OCI-LY1 (cell line): ENCODE measurements at regions not wholly inside any gene's neighbourhood (a gene's known extent, or its start where the extent isn't known, plus 50 kb on each side); places are given as distances from the start of the nearest gene placed in this dataset.

Experiments used
- H2AFZ ChIP-seq: fragments of 200-600 bp; sonication (generic), shearing (Covaris generic); 2 replicates; pipeline ENCODE4 v1.6.0; 2014; ENCODE audit warnings: antibody characterized with exemption, mild to moderate bottlenecking, low read length
- H3F3A ChIP-seq: fragments of 200-600 bp; sonication (generic), shearing (Covaris generic); 2 replicates; pipeline ENCODE4 v1.6.0; 2014; ENCODE audit warnings: mild to moderate bottlenecking, antibody characterized with exemption, low read length, moderate library complexity; ENCODE audit not compliant: insufficient read depth
- H3K27ac ChIP-seq: fragments of 200-600 bp; sonication (generic); 2 replicates; pipeline ENCODE4 v1.5.1; 2014; ENCODE audit warnings: low read length, mixed run types, mild to moderate bottlenecking, low read depth; ENCODE audit not compliant: poor library complexity, severe bottlenecking
- H3K27me3 ChIP-seq: fragments of 200-600 bp; sonication (generic); 2 replicates; pipeline ENCODE4 v1.6.0; 2014; ENCODE audit warnings: antibody characterized with exemption, mild to moderate bottlenecking, low read length, moderate library complexity; ENCODE audit not compliant: insufficient read depth
- H3K36me3 ChIP-seq: fragments of 200-600 bp; sonication (generic); 2 replicates; pipeline ENCODE4 v1.6.1; 2014; ENCODE audit warnings: mild to moderate bottlenecking, antibody characterized with exemption, low read length, moderate library complexity, mixed read lengths; ENCODE audit not compliant: insufficient read depth
- H3K4me1 ChIP-seq: fragments of 200-600 bp; sonication (generic); 2 replicates; pipeline ENCODE4 v1.5.1; 2014; ENCODE audit warnings: mild to moderate bottlenecking, low read length, moderate library complexity; ENCODE audit not compliant: insufficient read depth, severe bottlenecking
- H3K4me2 ChIP-seq: fragments of 200-600 bp; sonication (generic), shearing (Covaris generic); 2 replicates; pipeline ENCODE4 v1.6.1; 2014; ENCODE audit warnings: low read length
- H3K4me3 ChIP-seq: fragments of 200-600 bp; sonication (generic); 2 replicates; pipeline ENCODE4 v1.5.1; 2014; ENCODE audit warnings: low read length, low read depth, mild to moderate bottlenecking, mixed read lengths; ENCODE audit not compliant: poor library complexity, severe bottlenecking
- H3K79me2 ChIP-seq: fragments of 200-600 bp; shearing (Covaris generic); 2 replicates; pipeline ENCODE4 v1.6.1; 2016; ENCODE audit warnings: mixed run types, low read length, mixed read lengths; ENCODE audit not compliant: insufficient read depth
- H3K9ac ChIP-seq: fragments of 200-600 bp; sonication (generic), shearing (Covaris generic); 2 replicates; pipeline ENCODE4 v1.6.1; 2014; ENCODE audit warnings: mild to moderate bottlenecking, low read length, mixed read lengths
- H3K9me2 ChIP-seq: fragments of 200-600 bp; sonication (generic), shearing (Covaris generic); 2 replicates; pipeline ENCODE4 v1.6.1; 2014; ENCODE audit warnings: low read depth, mild to moderate bottlenecking, low read length, mixed read lengths
- H3K9me3 ChIP-seq: fragments of 200-600 bp; shearing (Covaris generic); 2 replicates; pipeline ENCODE4 v1.6.1; 2014; ENCODE audit warnings: low read length, mixed read lengths
- H4K20me1 ChIP-seq: fragments of 200-600 bp; sonication (generic), shearing (Covaris generic); 2 replicates; pipeline ENCODE4 v1.6.0; 2016; ENCODE audit warnings: mild to moderate bottlenecking, low read length; ENCODE audit not compliant: insufficient read depth
- CTCF ChIP-seq: fragments of 200-600 bp; sonication (generic), shearing (Covaris generic); IDR thresholded peaks from 2 replicates; pipeline ENCODE4 v1.5.1; 2017; ENCODE audit warnings: mild to moderate bottlenecking, antibody characterized with exemption, low read length, moderate library complexity, mixed read lengths
- EZH2 ChIP-seq: fragments of 200-600 bp; sonication (generic), shearing (Covaris generic); IDR thresholded peaks from 2 replicates; pipeline ENCODE4 v1.8.0; 2017; ENCODE audit warnings: borderline replicate concordance, mixed run types, mild to moderate bottlenecking, antibody characterized with exemption, low read length, moderate library complexity, mixed read lengths

DNA sequence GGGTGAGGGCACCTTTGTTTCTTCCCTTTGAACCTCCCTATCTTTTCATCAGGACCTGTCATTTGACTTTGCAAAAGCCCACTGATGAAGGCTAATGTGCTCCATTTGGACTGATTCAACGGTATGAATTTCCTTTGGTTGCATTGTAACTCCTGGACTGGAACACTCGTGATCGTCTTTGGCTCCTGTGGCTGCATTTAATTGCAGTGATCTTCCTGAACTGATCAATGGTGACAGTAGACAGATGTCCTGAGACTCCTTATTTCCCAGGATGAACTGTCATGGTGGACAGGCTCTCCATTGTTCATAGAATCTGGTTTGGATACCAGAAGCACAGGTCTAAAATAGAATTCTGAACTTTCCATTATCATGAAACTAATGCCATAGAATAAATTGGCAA lies 224.8 kb upstream of the GAP43 start:
- Histone ChIP-seq H3K9ac (no peak overlapping the region), H3K9me3 (no peaks in the 10 kb centered on the region), H4K20me1 (no peaks in the 10 kb centered on the region), H3K4me3 (no peak overlapping the region), H3K27ac (no peak overlapping the region), H3K4me1 (no peaks in the 10 kb centered on the region), H3F3A (no peaks in the 10 kb centered on the region), H3K9me2 (no peaks in the 10 kb centered on the region), H3K36me3 (no peaks in the 10 kb centered on the region), H3K79me2 (no peaks in the 10 kb centered on the region), H2AFZ (no peak overlapping the region), H3K4me2 (no peak overlapping the region), H3K27me3 (no peaks in the 10 kb centered on the region)
- TF ChIP-seq CTCF = no peak
- TF ChIP-seq EZH2 = no peak

DNA sequence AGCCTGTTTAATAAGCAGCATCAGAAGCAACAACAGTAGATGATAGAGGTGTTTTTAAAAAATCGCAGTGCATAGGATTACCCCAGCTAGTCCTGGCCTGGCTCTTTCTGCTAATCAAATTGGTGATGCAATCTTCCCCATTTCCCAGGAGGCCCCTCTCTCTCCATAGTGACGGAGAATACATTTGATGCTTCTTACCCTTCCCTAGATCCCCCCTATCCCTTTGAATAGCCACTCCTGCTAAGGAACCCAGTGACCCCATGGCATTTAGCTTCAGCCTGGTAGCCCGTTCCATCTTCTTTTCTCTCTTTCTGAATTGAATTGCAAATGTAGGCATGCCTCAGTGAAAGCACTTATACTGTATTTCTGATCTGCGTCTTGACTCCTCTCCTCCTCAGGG lies 223.6 kb upstream of the GAP43 start:
- Histone ChIP-seq H3K4me1 (no peaks in the 10 kb centered on the region), H3K9me2 (no peaks in the 10 kb centered on the region), H3K27ac (no peak overlapping the region), H3K27me3 (no peaks in the 10 kb centered on the region), H3K36me3 (no peaks in the 10 kb centered on the region), H3K9ac (no peak overlapping the region), H3K79me2 (no peaks in the 10 kb centered on the region), H3F3A (no peaks in the 10 kb centered on the region), H3K9me3 (no peaks in the 10 kb centered on the region), H3K4me2 (no peak overlapping the region), H2AFZ (no peak overlapping the region), H3K4me3 (no peak overlapping the region), H4K20me1 (no peaks in the 10 kb centered on the region)
- no peak for TF ChIP-seq EZH2
- no peak for TF ChIP-seq CTCF

DNA sequence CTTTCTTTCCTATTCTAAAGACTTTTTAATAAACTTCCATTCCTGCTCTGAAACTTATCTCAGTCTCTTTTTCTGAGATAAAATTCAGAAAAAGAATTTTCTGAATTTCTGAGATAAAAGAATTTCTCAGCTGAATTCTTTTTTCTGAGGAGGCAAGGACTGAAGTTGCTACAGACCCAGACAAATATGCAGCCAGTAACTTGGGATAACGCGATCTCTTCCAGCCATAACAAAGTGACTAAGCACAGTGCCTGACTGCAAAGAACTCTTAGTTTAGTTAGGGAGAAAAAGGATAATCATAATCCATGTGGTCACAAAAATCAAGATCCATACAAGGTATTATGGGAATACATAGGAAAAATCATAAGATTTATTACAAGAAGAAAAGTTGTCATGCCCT lies 222.0 kb upstream of the GAP43 start:
- Histone ChIP-seq H3K4me3 (no peak overlapping the region), H3K9ac (no peak overlapping the region), H4K20me1 (no peaks in the 10 kb centered on the region), H3K9me3 (no peaks in the 10 kb centered on the region), H3K36me3 (no peaks in the 10 kb centered on the region), H3K27me3 (no peaks in the 10 kb centered on the region), H3K27ac (no peak overlapping the region), H2AFZ (no peak overlapping the region), H3K79me2 (no peaks in the 10 kb centered on the region), H3K4me2 (no peak overlapping the region), H3F3A (no peaks in the 10 kb centered on the region), H3K4me1 (no peaks in the 10 kb centered on the region), H3K9me2 (no peaks in the 10 kb centered on the region)
- TF ChIP-seq EZH2 (no peak), CTCF (no peak)
